ENCODE measurements at regions not wholly inside any gene's neighbourhood (a gene's known extent, or its start where the extent isn't known, plus 50 kb on each side); places are given as distances from the start of the nearest gene placed in this dataset.
"Not testable (repeated sequence)": the region's sequence is repeated elsewhere in the genome, so short reads cannot be mapped to it uniquely, and the experiment has no call there.

GRCh38 chr3:59411186-59411585, 361.4 kb upstream of the CFAP20DC start:
- no peak for DNase-seq

- DNase-seq: peak; percentile 39
Measured at GRCh38 chr3:59408047-59408624, 358.3 kb upstream of the CFAP20DC start.

GRCh38 chr3:59407425-59407824, 357.6 kb upstream of the CFAP20DC start:
- DNase-seq: no peak

GRCh38 chr3:59406943-59407342, 357.1 kb upstream of the CFAP20DC start:
- no peak for DNase-seq

- DNase-seq: no peak
Measured at GRCh38 chr3:59404851-59405250, 355.0 kb upstream of the CFAP20DC start.

GRCh38 chr3:59404064-59404463, 354.2 kb upstream of the CFAP20DC start:
- no peak for DNase-seq

- DNase-seq: no peak
Measured at GRCh38 chr3:59401924-59402323, 352.1 kb upstream of the CFAP20DC start.

GRCh38 chr3:59392116-59392515, 342.3 kb upstream of the CFAP20DC start:
- DNase-seq: no peak

GRCh38 chr3:59391131-59391530, 341.3 kb upstream of the CFAP20DC start:
- no peak for DNase-seq

- no peak for DNase-seq
Measured at GRCh38 chr3:59388555-59389270, 338.9 kb upstream of the CFAP20DC start.

- DNase-seq: no peak
Measured at GRCh38 chr3:59386165-59386564, 336.3 kb upstream of the CFAP20DC start.

GRCh38 chr3:59385547-59385946, 335.7 kb upstream of the CFAP20DC start:
- no peak for DNase-seq

GRCh38 chr3:59381282-59381681, 331.5 kb upstream of the CFAP20DC start:
- DNase-seq: no peak

GRCh38 chr3:59380146-59380545, 330.3 kb upstream of the CFAP20DC start:
- DNase-seq: no peak

GRCh38 chr3:59374818-59375211, 325.0 kb upstream of the CFAP20DC start:
- no peak for DNase-seq

GRCh38 chr3:59374091-59374817, 324.4 kb upstream of the CFAP20DC start:
- no peak for DNase-seq

- DNase-seq: no peak
Measured at GRCh38 chr3:59372346-59372745, 322.5 kb upstream of the CFAP20DC start.

- DNase-seq: peak; percentile 23
Measured at GRCh38 chr3:59368900-59369675, 319.3 kb upstream of the CFAP20DC start.

GRCh38 chr3:59367150-59367549, 317.3 kb upstream of the CFAP20DC start:
- DNase-seq: no peak

GRCh38 chr3:59366218-59366617, 316.4 kb upstream of the CFAP20DC start:
- no peak for DNase-seq

- no peak for DNase-seq
Measured at GRCh38 chr3:59364496-59364895, 314.7 kb upstream of the CFAP20DC start.

- DNase-seq: not testable (repeated sequence)
Measured at GRCh38 chr3:59360312-59360711, 310.5 kb upstream of the CFAP20DC start.
